ENCODE measurements at regions not wholly inside any gene's neighbourhood (a gene's known extent, or its start where the extent isn't known, plus 50 kb on each side); places are given as distances from the start of the nearest gene placed in this dataset.

- Histone ChIP-seq H3K27ac (ENCODE audit: control insufficient read depth, insufficient read depth) (no peak overlapping the region), H3K27me3 (replicated peaks in 1 of 2; ENCODE audit: control insufficient read depth in 2 of 2, insufficient read depth in 2 of 2, low read length in 1 of 2) (no peaks in the 10 kb centered on the region), H3K9ac (ENCODE audit: control insufficient read depth, insufficient read depth, low read length) (no peak overlapping the region), H2AFZ (ENCODE audit: control insufficient read depth, low read depth, low read length) (no peak overlapping the region), H3K4me2 (ENCODE audit: control insufficient read depth, insufficient read depth) (no peak overlapping the region), H3K79me2 (ENCODE audit: control insufficient read depth, insufficient read depth, low read length) (no peaks in the 10 kb centered on the region), H3K4me1 (ENCODE audit: control insufficient read depth, insufficient read depth, low read length) (no peaks in the 10 kb centered on the region), H3K4me3 (no peak overlapping the region), H3K36me3 (ENCODE audit: control insufficient read depth in 2 of 2, insufficient read depth in 2 of 2, low read length in 1 of 2) (no peaks in the 10 kb centered on the region), H4K20me1 (ENCODE audit: control insufficient read depth, insufficient read depth) (no peaks in the 10 kb centered on the region), H3K9me3 (replicated peaks; ENCODE audit: control insufficient read depth, insufficient read depth, low read length) (no peaks in the 10 kb centered on the region)
- FAIRE-seq (no peak), DNase-seq (ENCODE audit: low read depth, low spot score) (no peak), ATAC-seq (no peak)
- intact Hi-C loops (cut with micrococcal nuclease; ENCODE audit: unreplicated experiment), result no loop called here
- in situ Hi-C loops (cut with MboI), result no loop called here
- no TSS peak for BruUV-seq (replicated peaks)
- 64% methylated on average over 11 of the region's 11 CpGs for WGBS (ENCODE audit: insufficient coverage, insufficient replicate concordance, low lambda C conversion rate, missing lambda C conversion rate)
- SMC1A ChIA-PET (ENCODE audit: uncharacterized antibody, unreplicated experiment), result no interaction called here
- CTCF ChIA-PET, result interaction anchor here (0.9 kb wide), 1 partner anchor 354 kb away, joined by 3 read pairs; no protein-coding TSS in a partner anchor
- RAD21 ChIA-PET (ENCODE audit: unreplicated experiment), result no interaction called here
- TF ChIP-seq NR2C2 (IDR thresholded peaks at IDR 0.05; ENCODE audit: borderline replicate concordance, control insufficient read depth, insufficient read length, low read depth) (no peak), CHD1 (IDR thresholded peaks at IDR 0.05; ENCODE audit: low read depth, low read length) (no peak), ZNF24 (IDR thresholded peaks at IDR 0.05) (no peak), MEF2B (IDR thresholded peaks at IDR 0.05; ENCODE audit: partially characterized antibody, poor library complexity, severe bottlenecking) (no peak), GABPA (IDR thresholded peaks at IDR 0.05; ENCODE audit: low read depth) (no peak), YY1 (IDR thresholded peaks at IDR 0.05; ENCODE audit: low read depth, low read length) (no peak), MXI1 (IDR thresholded peaks at IDR 0.05; ENCODE audit: low read depth, low read length) (no peak), MYC (IDR thresholded peaks at IDR 0.05; ENCODE audit: insufficient read depth, insufficient read length, insufficient replicate concordance, low read length, severe bottlenecking) (no peak), EGR1 (IDR thresholded peaks at IDR 0.05; ENCODE audit: borderline replicate concordance in 1 of 2, low read depth in 2 of 2, low read length in 2 of 2) (no peak), ZNF217 (IDR thresholded peaks at IDR 0.05) (no peak), POLR2A (IDR thresholded peaks at IDR 0.05; ENCODE audit: low read depth, low read length) (no peak), BCL11A (IDR thresholded peaks at IDR 0.05; ENCODE audit: low read depth, low read length) (no peak), RAD21 (IDR thresholded peaks at IDR 0.05; ENCODE audit: insufficient read depth, low read depth, low read length) (no peak), LARP7 (IDR thresholded peaks at IDR 0.05) (no peak), MYB (IDR thresholded peaks at IDR 0.05; ENCODE audit: borderline replicate concordance, low read depth, low read length) (no peak)
- POLR2A ChIA-PET, result no interaction called here
Observed at GRCh38 chr10:29951441-29951931, 107.9 kb downstream of the JCAD start.
